ENCODE measurements at regions not wholly inside any gene's neighbourhood (a gene's known extent, or its start where the extent isn't known, plus 50 kb on each side); places are given as distances from the start of the nearest gene placed in this dataset.

- DNase-seq (ENCODE audit: low read depth) (no peak), FAIRE-seq (no peak)
- no peaks in the 10 kb centered on the region for H3K27me3 ChIP-seq (ENCODE audit: control insufficient read depth, insufficient read depth, low read length)
Observed at GRCh38 chr5:2129568-2130272, 247.0 kb upstream of the IRX4 start.

GRCh38 chr5:2128686-2129355 is 246.1 kb upstream of the IRX4 start:
- FAIRE-seq (no peak), DNase-seq (ENCODE audit: low read depth) (no peak)
- Histone ChIP-seq H3K4me3 (ENCODE audit: low read depth, low read length) (no peak overlapping the region), H3K36me3 (ENCODE audit: control insufficient read depth, insufficient read depth, low read length) (no peaks in the 10 kb centered on the region), H3K27me3 (ENCODE audit: control insufficient read depth, insufficient read depth, low read length) (no peaks in the 10 kb centered on the region)
- TF ChIP-seq CTCF (IDR thresholded peaks at IDR 0.05; ENCODE audit: insufficient read depth, low read length, severe bottlenecking): no peak

More at GRCh38 chr5:2129568-2130272, 247.0 kb upstream of the IRX4 start:
- TF ChIP-seq CTCF (IDR thresholded peaks at IDR 0.05; ENCODE audit: insufficient read depth, low read length, severe bottlenecking): no peak
- H3K4me3 ChIP-seq (ENCODE audit: low read depth, low read length): no peak overlapping the region
- H3K36me3 ChIP-seq (ENCODE audit: control insufficient read depth, insufficient read depth, low read length): no peaks in the 10 kb centered on the region

GRCh38 chr5:2126512-2126911 is 243.8 kb upstream of the IRX4 start:
- DNase-seq (ENCODE audit: low read depth) (no peak), FAIRE-seq (no peak)
- H3K36me3 ChIP-seq (ENCODE audit: control insufficient read depth, insufficient read depth, low read length): no peaks in the 10 kb centered on the region
- no peak overlapping the region for H3K4me3 ChIP-seq (ENCODE audit: low read depth, low read length)
- TF ChIP-seq CTCF (IDR thresholded peaks at IDR 0.05; ENCODE audit: insufficient read depth, low read length, severe bottlenecking): no peak
- no peaks in the 10 kb centered on the region for H3K27me3 ChIP-seq (ENCODE audit: control insufficient read depth, insufficient read depth, low read length)

- Histone ChIP-seq H3K27me3 (ENCODE audit: control insufficient read depth, insufficient read depth, low read length) (no peaks in the 10 kb centered on the region), H3K36me3 (ENCODE audit: control insufficient read depth, insufficient read depth, low read length) (no peaks in the 10 kb centered on the region), H3K4me3 (ENCODE audit: low read depth, low read length) (no peak overlapping the region)
- TF ChIP-seq CTCF (IDR thresholded peaks at IDR 0.05; ENCODE audit: insufficient read depth, low read length, severe bottlenecking): no peak
- no peak for DNase-seq (ENCODE audit: low read depth)
- no peak for FAIRE-seq
Observed at GRCh38 chr5:2125901-2126265, 243.2 kb upstream of the IRX4 start.

GRCh38 chr5:2125171-2125900 is 242.6 kb upstream of the IRX4 start:
- no peak for FAIRE-seq

More at GRCh38 chr5:2125171-2125900, 242.6 kb upstream of the IRX4 start:
- Histone ChIP-seq H3K4me3 (ENCODE audit: low read depth, low read length) (no peak overlapping the region), H3K27me3 (ENCODE audit: control insufficient read depth, insufficient read depth, low read length) (no peaks in the 10 kb centered on the region), H3K36me3 (ENCODE audit: control insufficient read depth, insufficient read depth, low read length) (no peaks in the 10 kb centered on the region)
- no peak for TF ChIP-seq CTCF (IDR thresholded peaks at IDR 0.05; ENCODE audit: insufficient read depth, low read length, severe bottlenecking)
- no peak for DNase-seq (ENCODE audit: low read depth)
